Activated T-cell treated with anti-CD3 and anti-CD28 coated beads, Interleukin-2, amount 50 U/mL, for 72 hours (primary cell): ENCODE measurements at regions not wholly inside any gene's neighbourhood (a gene's known extent, or its start where the extent isn't known, plus 50 kb on each side); places are given as distances from the start of the nearest gene placed in this dataset.

Experiments used
- ATAC-seq, 2 donors: fragments of 150-1000 bp; cut with Tn5 transposase; replicated peaks in 1 of 2; 2 replicates each; pipeline ENCODE4 v1.10.0; 2021; ENCODE audit warnings: moderate library complexity in 2 of 2, mild to moderate bottlenecking in 1 of 2
- DNase-seq, 2 donors: peaks; one replicate each; pipeline ENCODE4 v3.0.0; 2021 to 2022; ENCODE audit warnings: mixed read lengths in 1 of 2
- H3K27ac Mint-ChIP-seq: one replicate; pipeline ENCODE4 v1.8.0; 2022; ENCODE audit warnings: mild to moderate bottlenecking, moderate library complexity, mixed read lengths
- H3K27me3 Mint-ChIP-seq: one replicate; pipeline ENCODE4 v1.8.0; 2022; ENCODE audit warnings: low read depth, mixed read lengths
- H3K36me3 Mint-ChIP-seq, 2 donors: one replicate each; pipeline ENCODE4 v1.8.0; 2022; ENCODE audit warnings: mixed read lengths in 2 of 2, mild to moderate bottlenecking in 1 of 2; ENCODE audit not compliant: insufficient read depth in 2 of 2
- H3K4me1 Mint-ChIP-seq: one replicate; pipeline ENCODE4 v1.8.0; 2022; ENCODE audit warnings: low read depth, mixed read lengths
- H3K4me3 Mint-ChIP-seq, 2 donors: one replicate each; pipeline ENCODE4 v1.8.0; 2022; ENCODE audit warnings: mild to moderate bottlenecking in 2 of 2, mixed read lengths in 2 of 2, moderate library complexity in 2 of 2
- H3K9me3 Mint-ChIP-seq, 2 donors: one replicate each; pipeline ENCODE4 v1.8.0; 2022; ENCODE audit warnings: mixed read lengths in 2 of 2

GRCh38 chr2:146853741-146854444 lies 990.9 kb upstream of the ACVR2A start:
- no peaks in the 10 kb centered on the region for H3K27me3 Mint-ChIP-seq
- no peak overlapping the region for H3K4me3 Mint-ChIP-seq
- H3K4me1 Mint-ChIP-seq = no peaks in the 10 kb centered on the region
- DNase-seq = no peak
- no peaks in the 10 kb centered on the region for H3K36me3 Mint-ChIP-seq
- peaks cover 0 to 3% of the 10 kb centered on the region in 2 donors for H3K9me3 Mint-ChIP-seq
- ATAC-seq = no peak
- H3K27ac Mint-ChIP-seq = no peak overlapping the region

- H3K27me3 Mint-ChIP-seq = no peaks in the 10 kb centered on the region
- ATAC-seq = no peak
Observed at GRCh38 chr2:146852661-146853060, 992.2 kb upstream of the ACVR2A start.

GRCh38 chr2:146850746-146851145 lies 994.1 kb upstream of the ACVR2A start:
- Mint-ChIP-seq H3K4me3 (no peak overlapping the region), H3K9me3 (peaks cover 0 to 2% of the 10 kb centered on the region in 2 donors), H3K27me3 (no peaks in the 10 kb centered on the region), H3K4me1 (no peaks in the 10 kb centered on the region), H3K36me3 (no peaks in the 10 kb centered on the region), H3K27ac (no peak overlapping the region)
- DNase-seq (no peak), ATAC-seq (no peak)

More at GRCh38 chr2:146852661-146853060, 992.2 kb upstream of the ACVR2A start:
- Mint-ChIP-seq H3K27ac (no peak overlapping the region), H3K36me3 (no peaks in the 10 kb centered on the region), H3K4me1 (no peaks in the 10 kb centered on the region), H3K4me3 (no peak overlapping the region), H3K9me3 (peaks cover 0 to 3% of the 10 kb centered on the region in 2 donors)
- no peak for DNase-seq

- Mint-ChIP-seq H3K4me3 (no peak overlapping the region), H3K4me1 (no peaks in the 10 kb centered on the region), H3K27ac (no peak overlapping the region), H3K27me3 (no peaks in the 10 kb centered on the region), H3K9me3 (peaks cover 0 to 2% of the 10 kb centered on the region in 2 donors), H3K36me3 (no peaks in the 10 kb centered on the region)
- DNase-seq (no peak), ATAC-seq (no peak)
Observed at GRCh38 chr2:146847846-146848245, 997.0 kb upstream of the ACVR2A start.

- DNase-seq (no peak), ATAC-seq (no peak)
- Mint-ChIP-seq H3K4me1 (no peaks in the 10 kb centered on the region), H3K9me3 (peaks cover 0 to 2% of the 10 kb centered on the region in 2 donors), H3K27me3 (no peaks in the 10 kb centered on the region), H3K27ac (no peak overlapping the region), H3K4me3 (no peak overlapping the region), H3K36me3 (no peaks in the 10 kb centered on the region)
Observed at GRCh38 chr2:146844226-146844990, 1000.4 kb upstream of the ACVR2A start.

GRCh38 chr2:146837857-146838256 lies 1007.0 kb upstream of the ACVR2A start:
- DNase-seq (no peak), ATAC-seq (no peak)
- no peak overlapping the region for H3K4me3 Mint-ChIP-seq
- peaks cover 2 to 6% of the 10 kb centered on the region in 2 donors for H3K9me3 Mint-ChIP-seq
- no peaks in the 10 kb centered on the region for H3K27me3 Mint-ChIP-seq
- H3K4me1 Mint-ChIP-seq = no peaks in the 10 kb centered on the region
- no peaks in the 10 kb centered on the region for H3K36me3 Mint-ChIP-seq
- H3K27ac Mint-ChIP-seq = no peak overlapping the region

GRCh38 chr2:146826388-146826787 lies 1018.4 kb upstream of the ACVR2A start:
- no peak overlapping the region for H3K27ac Mint-ChIP-seq
- no peaks in the 10 kb centered on the region for H3K4me1 Mint-ChIP-seq
- DNase-seq (no peak), ATAC-seq (no peak)
- H3K4me3 Mint-ChIP-seq = no peak overlapping the region
- H3K9me3 Mint-ChIP-seq = no peaks in the 10 kb centered on the region
- no peaks in the 10 kb centered on the region for H3K36me3 Mint-ChIP-seq
- no peaks in the 10 kb centered on the region for H3K27me3 Mint-ChIP-seq

GRCh38 chr2:146821836-146822316 lies 1023.0 kb upstream of the ACVR2A start:
- Mint-ChIP-seq H3K9me3 (no peaks in the 10 kb centered on the region), H3K36me3 (no peaks in the 10 kb centered on the region), H3K27me3 (no peaks in the 10 kb centered on the region), H3K27ac (no peak overlapping the region), H3K4me1 (no peaks in the 10 kb centered on the region), H3K4me3 (no peak overlapping the region)
- DNase-seq = no peak
- ATAC-seq = no peak

- Mint-ChIP-seq H3K36me3 (no peaks in the 10 kb centered on the region), H3K4me1 (no peaks in the 10 kb centered on the region), H3K9me3 (no peaks in the 10 kb centered on the region), H3K27me3 (no peaks in the 10 kb centered on the region), H3K27ac (no peak overlapping the region), H3K4me3 (no peak overlapping the region)
- no peak for ATAC-seq
- no peak for DNase-seq
Observed at GRCh38 chr2:146820672-146821071, 1024.2 kb upstream of the ACVR2A start.

- Mint-ChIP-seq H3K4me1 (no peaks in the 10 kb centered on the region), H3K27me3 (no peaks in the 10 kb centered on the region), H3K9me3 (no peaks in the 10 kb centered on the region), H3K27ac (no peak overlapping the region), H3K36me3 (no peaks in the 10 kb centered on the region), H3K4me3 (no peak overlapping the region)
- DNase-seq (no peak), ATAC-seq (no peak)
Observed at GRCh38 chr2:146818122-146818521, 1026.7 kb upstream of the ACVR2A start.

GRCh38 chr2:146817613-146818012 lies 1027.2 kb upstream of the ACVR2A start:
- Mint-ChIP-seq H3K36me3 (no peaks in the 10 kb centered on the region), H3K4me1 (no peaks in the 10 kb centered on the region), H3K4me3 (no peak overlapping the region), H3K27me3 (no peaks in the 10 kb centered on the region), H3K9me3 (peaks cover 0 to 2% of the 10 kb centered on the region in 2 donors), H3K27ac (no peak overlapping the region)
- DNase-seq (no peak), ATAC-seq (no peak)

- Mint-ChIP-seq H3K9me3 (peaks cover 8% of the 10 kb centered on the region in 2 donors), H3K4me1 (no peaks in the 10 kb centered on the region), H3K27me3 (no peaks in the 10 kb centered on the region), H3K4me3 (no peak overlapping the region), H3K27ac (no peak overlapping the region), H3K36me3 (no peaks in the 10 kb centered on the region)
- no peak for DNase-seq
- ATAC-seq = no peak
Observed at GRCh38 chr2:146814971-146815370, 1029.9 kb upstream of the ACVR2A start.

GRCh38 chr2:146807568-146808168 lies 1037.2 kb upstream of the ACVR2A start:
- H3K27ac Mint-ChIP-seq = no peak overlapping the region
- no peaks in the 10 kb centered on the region for H3K4me1 Mint-ChIP-seq
- ATAC-seq (no peak), DNase-seq (no peak)
- no peak overlapping the region for H3K4me3 Mint-ChIP-seq
- H3K27me3 Mint-ChIP-seq = no peaks in the 10 kb centered on the region
- H3K9me3 Mint-ChIP-seq = peaks cover 9 to 12% of the 10 kb centered on the region in 2 donors
- peaks cover 0 to 2% of the 10 kb centered on the region in 2 donors for H3K36me3 Mint-ChIP-seq
